H9 (cell line): ENCODE measurements at regions not wholly inside any gene's neighbourhood (a gene's known extent, or its start where the extent isn't known, plus 50 kb on each side); places are given as distances from the start of the nearest gene placed in this dataset.

Experiments used
- DNase-seq: peaks from one replicate; pipeline ENCODE4 v3.0.0-alpha.2; 2017
- H2AFZ ChIP-seq: one replicate; pipeline ENCODE4 v1.6.1; 2013; ENCODE audit warnings: mild to moderate bottlenecking, low read length, control low read depth, moderate library complexity
- H2AK5ac ChIP-seq: 2 replicates; pipeline ENCODE4 v1.6.1; 2013; ENCODE audit warnings: low read length, control low read depth, mixed read lengths; ENCODE audit not compliant: insufficient read length
- H2BK120ac ChIP-seq: one replicate; pipeline ENCODE4 v1.6.1; 2013; ENCODE audit warnings: low read depth, mild to moderate bottlenecking, low read length, control low read depth, inconsistent platforms; ENCODE audit not compliant: poor library complexity, severe bottlenecking
- H2BK12ac ChIP-seq: 2 replicates; pipeline ENCODE4 v1.6.1; 2013; ENCODE audit warnings: low read length, control low read depth, mixed read lengths, low read depth; ENCODE audit not compliant: insufficient read length
- H2BK15ac ChIP-seq: 2 replicates; pipeline ENCODE4 v1.6.1; 2013; ENCODE audit warnings: low read depth, low read length, control low read depth
- H2BK20ac ChIP-seq: one replicate; pipeline ENCODE4 v1.6.1; 2013; ENCODE audit warnings: low read depth, mild to moderate bottlenecking, low read length, control low read depth, inconsistent platforms; ENCODE audit not compliant: poor library complexity, severe bottlenecking
- H2BK5ac ChIP-seq: 2 replicates; pipeline ENCODE4 v1.6.1; 2013; ENCODE audit warnings: low read length, control low read depth, mixed read lengths; ENCODE audit not compliant: insufficient read length
- H3K14ac ChIP-seq: 2 replicates; pipeline ENCODE4 v1.6.1; 2013; ENCODE audit warnings: low read length, control low read depth; ENCODE audit not compliant: insufficient read depth
- H3K18ac ChIP-seq: 2 replicates; pipeline ENCODE4 v1.6.1; 2013; ENCODE audit warnings: low read depth, mild to moderate bottlenecking, mixed read lengths, low read length, control low read depth; ENCODE audit not compliant: insufficient read length
- H3K23ac ChIP-seq: 2 replicates; pipeline ENCODE4 v1.6.1; 2013; ENCODE audit warnings: low read length, control low read depth, mixed read lengths, low read depth; ENCODE audit not compliant: insufficient read length
- H3K23me2 ChIP-seq: 2 replicates; pipeline ENCODE4 v1.6.1; 2013; ENCODE audit warnings: low read depth, mild to moderate bottlenecking, mixed read lengths, low read length, control low read depth; ENCODE audit not compliant: insufficient read length, poor library complexity, severe bottlenecking
- H3K27ac ChIP-seq: 2 replicates; pipeline ENCODE4 v1.5.1; 2013; ENCODE audit warnings: low read length, control low read depth, mixed read lengths, low read depth; ENCODE audit not compliant: insufficient read length
- H3K27me3 ChIP-seq: 2 replicates; pipeline ENCODE4 v1.6.1; 2013; ENCODE audit warnings: low read length, control low read depth, inconsistent platforms; ENCODE audit not compliant: insufficient read depth
- H3K4ac ChIP-seq: 2 replicates; pipeline ENCODE4 v1.6.1; 2013; ENCODE audit warnings: low read depth, mild to moderate bottlenecking, control low read depth, inconsistent platforms, low read length, moderate library complexity
- H3K4me1 ChIP-seq: 2 replicates; pipeline ENCODE4 v1.6.1; 2013; ENCODE audit warnings: low read length, control low read depth, inconsistent platforms; ENCODE audit not compliant: insufficient read depth
- H3K4me2 ChIP-seq: 2 replicates; pipeline ENCODE4 v1.6.1; 2013; ENCODE audit warnings: low read length, control low read depth, mixed read lengths; ENCODE audit not compliant: insufficient read length, insufficient read depth
- H3K56ac ChIP-seq: 2 replicates; pipeline ENCODE4 v1.6.1; 2013; ENCODE audit warnings: low read depth, mild to moderate bottlenecking, mixed read lengths, low read length, control low read depth; ENCODE audit not compliant: insufficient read length
- H3K79me1 ChIP-seq: 2 replicates; pipeline ENCODE4 v1.6.1; 2013; ENCODE audit warnings: low read depth, mild to moderate bottlenecking, moderate library complexity, low read length, control low read depth, inconsistent platforms; ENCODE audit not compliant: insufficient read depth, poor library complexity, severe bottlenecking
- H3K79me2 ChIP-seq: 2 replicates; pipeline ENCODE4 v1.6.1; 2013; ENCODE audit warnings: low read length, control low read depth, inconsistent platforms; ENCODE audit not compliant: insufficient read depth
- H3K9ac ChIP-seq: 2 replicates; pipeline ENCODE4 v1.6.1; 2013; ENCODE audit warnings: low read length, control low read depth, mixed read lengths; ENCODE audit not compliant: insufficient read length; ENCODE audit errors: extremely low read depth
- H3K9me3 ChIP-seq: one replicate; pipeline ENCODE4 v1.6.1; 2013; ENCODE audit warnings: low read depth, low read length, inconsistent platforms; ENCODE audit not compliant: control insufficient read depth
- H3T11ph ChIP-seq: one replicate; pipeline ENCODE4 v1.6.1; 2013; ENCODE audit warnings: mild to moderate bottlenecking, low read length, control low read depth, inconsistent platforms
- H4K20me1 ChIP-seq: one replicate; pipeline ENCODE4 v1.6.1; 2013; ENCODE audit not compliant: control insufficient read depth, insufficient read length, insufficient read depth
- H4K5ac ChIP-seq: 2 replicates; pipeline ENCODE4 v1.6.1; 2013; ENCODE audit warnings: low read depth, mild to moderate bottlenecking, mixed read lengths, low read length, control low read depth; ENCODE audit not compliant: insufficient read length
- H4K8ac ChIP-seq: replicated peaks from 2 replicates; pipeline ENCODE4 v1.6.1; 2013; ENCODE audit warnings: low read length, control low read depth, mixed read lengths, low read depth; ENCODE audit not compliant: insufficient read length
- H4K91ac ChIP-seq: 2 replicates; pipeline ENCODE4 v1.6.1; 2013; ENCODE audit warnings: low read depth, mild to moderate bottlenecking, moderate library complexity, mixed read lengths, low read length, control low read depth; ENCODE audit not compliant: insufficient read length
- H3K27ac Mint-ChIP-seq, 3 experiments: 2 replicates in 2 of 3; 3 replicates in 1 of 3; pipeline ENCODE4 v1.8.0; 2020 to 2021; ENCODE audit warnings: mixed read lengths in 3 of 3, mild to moderate bottlenecking in 1 of 3, moderate library complexity in 1 of 3
- H3K27me3 Mint-ChIP-seq: 2 replicates; pipeline ENCODE4 v1.8.0; 2021; ENCODE audit warnings: low read depth, mild to moderate bottlenecking, moderate library complexity, mixed read lengths
- H3K36me3 Mint-ChIP-seq, 3 experiments: 2 replicates in 2 of 3; 3 replicates in 1 of 3; pipeline ENCODE4 v1.8.0; 2020 to 2021; ENCODE audit warnings: low read depth in 3 of 3, mixed read lengths in 3 of 3; ENCODE audit not compliant: insufficient read depth in 1 of 3
- H3K4me1 Mint-ChIP-seq, 2 experiments: 2 replicates each; pipeline ENCODE4 v1.8.0; 2020; ENCODE audit warnings: mixed read lengths in 2 of 2
- H3K4me3 Mint-ChIP-seq, 2 experiments: 2 replicates in 1 of 2; 3 replicates in 1 of 2; pipeline ENCODE4 v1.8.0; 2020 to 2021; ENCODE audit warnings: mild to moderate bottlenecking in 2 of 2, mixed read lengths in 2 of 2, moderate library complexity in 1 of 2
- H3K9me3 Mint-ChIP-seq, 2 experiments: 2 replicates in 1 of 2; 3 replicates in 1 of 2; pipeline ENCODE4 v1.8.0; 2020; ENCODE audit warnings: mild to moderate bottlenecking in 2 of 2, mixed read lengths in 2 of 2, moderate library complexity in 1 of 2
- WGBS: extraction: QIAGEN DNeasy Blood & Tissue Kit; methylation state at CpG from one replicate; pipeline ENCODE4 v1.1.7; 2013; ENCODE audit warnings: missing lambda C conversion rate, low lambda C conversion rate, mixed read lengths; ENCODE audit not compliant: insufficient read length; ENCODE audit errors: extremely low coverage; 5-methylcytosine and 5-hydroxymethylcytosine counted together
- TF ChIP-seq, protein P1 (sequence below): fragments of 200-600 bp; sonication (generic); conservative IDR thresholded peaks from 3 replicates; pipeline ENCODE4 v1.8.0; 2021; ENCODE audit warnings: antibody characterized with exemption, mild to moderate bottlenecking

DNA sequence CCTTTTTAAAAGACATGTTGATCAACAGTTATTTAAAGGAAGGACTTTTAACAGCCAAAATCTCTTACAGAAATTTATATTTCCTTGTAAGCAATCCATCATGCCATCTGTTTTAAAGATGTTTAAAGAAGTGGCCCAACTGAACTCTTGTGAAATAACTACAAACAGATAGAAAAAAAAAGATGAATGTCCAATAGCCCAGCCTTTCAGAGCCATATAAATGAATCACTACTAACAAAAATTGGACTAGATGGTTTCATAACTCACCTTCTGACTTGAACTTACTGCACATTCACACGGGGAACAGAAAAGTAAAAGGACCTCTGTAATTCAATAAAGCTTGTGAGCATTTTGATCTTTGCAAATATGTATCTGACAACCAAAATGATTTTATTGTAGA lies 319.0 kb upstream of the CHAC2 start:
- no peaks in the 10 kb centered on the region for H3K23me2 ChIP-seq
- no peak overlapping the region for H2AFZ ChIP-seq
- Mint-ChIP-seq H3K4me3 (no peak overlapping the region), H3K4me1 (peaks cover 19 to 23% of the 10 kb centered on the region in 2 experiments), H3K36me3 (no peaks in the 10 kb centered on the region), H3K9me3 (no peaks in the 10 kb centered on the region), H3K27me3 (no peaks in the 10 kb centered on the region), H3K27ac (no peak overlapping the region)
- H3T11ph ChIP-seq = no peak overlapping the region
- H4K91ac ChIP-seq = no peak overlapping the region
- H4K8ac ChIP-seq = no peak overlapping the region
- H2BK12ac ChIP-seq = no peak overlapping the region
- no CpG with 5 or more reads among the region's 1 CpG for WGBS
- no peak overlapping the region for H3K14ac ChIP-seq
- H3K4me2 ChIP-seq = no peak overlapping the region
- no peak overlapping the region for H2BK20ac ChIP-seq
- no peak overlapping the region for H2BK5ac ChIP-seq
- H3K9me3 ChIP-seq = no peaks in the 10 kb centered on the region
- no peaks in the 10 kb centered on the region for H3K27me3 ChIP-seq
- H3K23ac ChIP-seq = no peak overlapping the region
- no peaks in the 10 kb centered on the region for H4K20me1 ChIP-seq
- no peak overlapping the region for H3K27ac ChIP-seq
- no peak overlapping the region for H3K18ac ChIP-seq
- no peak overlapping the region for H3K56ac ChIP-seq
- no peaks in the 10 kb centered on the region; the same call in 1 of the 2 replicates for H3K4me1 ChIP-seq
- no peaks in the 10 kb centered on the region for H3K79me1 ChIP-seq
- no peak overlapping the region for H2AK5ac ChIP-seq
- DNase-seq = no peak
- H3K9ac ChIP-seq = no peak overlapping the region
- H2BK15ac ChIP-seq = no peak overlapping the region
- H4K5ac ChIP-seq = no peak overlapping the region
- no peak overlapping the region for H3K4ac ChIP-seq
- no peaks in the 10 kb centered on the region for H3K79me2 ChIP-seq
- TF ChIP-seq, protein P1, sequence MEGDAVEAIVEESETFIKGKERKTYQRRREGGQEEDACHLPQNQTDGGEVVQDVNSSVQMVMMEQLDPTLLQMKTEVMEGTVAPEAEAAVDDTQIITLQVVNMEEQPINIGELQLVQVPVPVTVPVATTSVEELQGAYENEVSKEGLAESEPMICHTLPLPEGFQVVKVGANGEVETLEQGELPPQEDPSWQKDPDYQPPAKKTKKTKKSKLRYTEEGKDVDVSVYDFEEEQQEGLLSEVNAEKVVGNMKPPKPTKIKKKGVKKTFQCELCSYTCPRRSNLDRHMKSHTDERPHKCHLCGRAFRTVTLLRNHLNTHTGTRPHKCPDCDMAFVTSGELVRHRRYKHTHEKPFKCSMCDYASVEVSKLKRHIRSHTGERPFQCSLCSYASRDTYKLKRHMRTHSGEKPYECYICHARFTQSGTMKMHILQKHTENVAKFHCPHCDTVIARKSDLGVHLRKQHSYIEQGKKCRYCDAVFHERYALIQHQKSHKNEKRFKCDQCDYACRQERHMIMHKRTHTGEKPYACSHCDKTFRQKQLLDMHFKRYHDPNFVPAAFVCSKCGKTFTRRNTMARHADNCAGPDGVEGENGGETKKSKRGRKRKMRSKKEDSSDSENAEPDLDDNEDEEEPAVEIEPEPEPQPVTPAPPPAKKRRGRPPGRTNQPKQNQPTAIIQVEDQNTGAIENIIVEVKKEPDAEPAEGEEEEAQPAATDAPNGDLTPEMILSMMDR = no peak
- no peak overlapping the region for H2BK120ac ChIP-seq
